ENCODE measurements at regions not wholly inside any gene's neighbourhood (a gene's known extent, or its start where the extent isn't known, plus 50 kb on each side); places are given as distances from the start of the nearest gene placed in this dataset.

- TF ChIP-seq POLR2A (IDR thresholded peaks at IDR 0.05) (no peak), CTCF (IDR thresholded peaks at IDR 0.05) (no peak)
These were observed 445.0 kb upstream of the RIOK2 start for GRCh38 chr5:97628031-97628430.
